Spleen (tissue), 11 donors: ENCODE measurements at regions not wholly inside any gene's neighbourhood (a gene's known extent, or its start where the extent isn't known, plus 50 kb on each side); places are given as distances from the start of the nearest gene placed in this dataset.

ENCODE experiments used
- DNase-seq: peaks from one replicate; pipeline ENCODE4 v3.0.0-alpha.2; 2020
- H3K27ac ChIP-seq, 8 donors: fragments of 200-600 bp; sonication (generic) in 7 of 8; 1 replicate in 4 of 8; 2 replicates in 4 of 8; pipeline versions ENCODE4 v1.5.0 to v1.8.0; 2016 to 2021; ENCODE audit warnings: inconsistent platforms in 4 of 8, mild to moderate bottlenecking in 4 of 8, moderate library complexity in 1 of 8
- H3K27me3 ChIP-seq, 7 donors: fragments of 200-600 bp; sonication (generic) in 6 of 7; replicated peaks in 1 of 7; 1 replicate in 4 of 7; 2 replicates in 3 of 7; pipeline versions ENCODE4 v1.5.0 to v1.8.0; 2016 to 2021; ENCODE audit warnings: inconsistent platforms in 3 of 7, mild to moderate bottlenecking in 1 of 7
- H3K36me3 ChIP-seq, 6 donors: fragments of 200-600 bp; sonication (generic) in 5 of 6; 1 replicate in 4 of 6; 2 replicates in 2 of 6; pipeline versions ENCODE4 v1.5.0 to v1.8.0; 2016 to 2021; ENCODE audit warnings: inconsistent platforms in 2 of 6
- H3K4me1 ChIP-seq, 6 donors: fragments of 200-600 bp; sonication (generic) in 5 of 6; 1 replicate in 3 of 6; 2 replicates in 3 of 6; pipeline versions ENCODE4 v1.5.0 to v1.8.0; 2016 to 2021; ENCODE audit warnings: inconsistent platforms in 3 of 6
- H3K4me3 ChIP-seq, 8 donors: fragments of 200-600 bp; sonication (generic) in 7 of 8; 1 replicate in 4 of 8; 2 replicates in 4 of 8; pipeline versions ENCODE4 v1.5.0 to v1.8.0; 2016 to 2021; ENCODE audit warnings: inconsistent platforms in 4 of 8, mild to moderate bottlenecking in 4 of 8, moderate library complexity in 2 of 8
- H3K9me3 ChIP-seq, 8 donors: fragments of 200-600 bp; sonication (generic) in 7 of 8; 1 replicate in 4 of 8; 2 replicates in 4 of 8; pipeline versions ENCODE4 v1.5.0 to v1.8.0; 2016 to 2021; ENCODE audit warnings: inconsistent platforms in 4 of 8
- POLR2A ChIP-seq, 3 donors: fragments of 450-650 bp; IDR thresholded peaks; one replicate each; pipeline ENCODE4 v1.5.1; 2017; ENCODE audit warnings: antibody characterized with exemption in 3 of 3, mild to moderate bottlenecking in 1 of 3
- POLR2AphosphoS5 ChIP-seq, 3 donors: sonication (generic); formaldehyde crosslinking; IDR thresholded peaks; one replicate each; pipeline ENCODE4 v1.5.1; 2017; ENCODE audit warnings: antibody characterized with exemption in 3 of 3
- WGBS, 5 donors: extraction: QIAGEN DNeasy Blood & Tissue Kit in 3 of 5; methylation state at CpG; one replicate each; pipeline versions ENCODE4 v1.1.5 to v1.1.7; 2013 to 2018; 5-methylcytosine and 5-hydroxymethylcytosine counted together
- intact Hi-C: fragments of 100-400 bp; cut with DNase I; formaldehyde crosslinking; loops from one replicate; pipeline ENCODE4 v1.15.0; 2023; ENCODE audit warnings: low total_unique reads
- TF ChIP-seq, protein P1 (sequence below), 11 experiments: fragments of 200-600 bp in 7 of 11; fragments of 450-650 bp in 4 of 11; sonication (generic) in 4 of 11; IDR thresholded peaks in 8 of 11; conservative IDR thresholded peaks in 3 of 11; 1 replicate in 7 of 11; 2 replicates in 4 of 11; pipeline versions ENCODE4 v1.4.0 to v1.8.0; 2016 to 2021; ENCODE audit warnings: antibody characterized with exemption in 11 of 11, inconsistent platforms in 4 of 11, mild to moderate bottlenecking in 1 of 11
- donor health status: healthy with polysubstance abuse.
- donor health status: DM: no; HTN: no; CAD: no; lungs with moderate emphysema.
- donor health status: DM: no; HTN: no; CAD: no.
- donor health status: Bipolar disorder and iron deficiency.
- donor health status: healthy.
- donor health status: DM: no; HTN: no; CAD: no.
- donor health status: DM: yes; HTN: yes; CAD: no.

DNA sequence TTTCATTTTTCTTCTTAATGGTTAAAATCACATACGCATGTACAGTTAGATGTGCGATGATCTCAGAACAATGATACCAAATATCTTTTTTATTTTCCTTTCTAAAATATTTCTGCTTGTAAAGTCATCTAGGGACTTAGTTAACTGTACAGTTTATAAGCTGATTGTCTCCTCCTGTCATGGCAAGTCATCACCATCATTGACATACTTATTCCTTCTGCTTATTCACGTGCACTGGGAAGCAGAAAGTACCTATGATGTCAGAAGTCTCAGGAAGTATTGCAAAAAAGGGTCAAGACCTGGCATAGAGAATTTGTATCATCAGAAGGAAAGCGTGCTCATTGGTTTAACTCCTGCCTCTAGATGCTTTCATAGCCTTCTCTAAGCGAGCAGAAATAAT, 154.2 kb downstream of the DSC3 start:
- TF ChIP-seq POLR2AphosphoS5 (IDR thresholded peaks at IDR 0.05) = no peak
- TF ChIP-seq, protein P1, sequence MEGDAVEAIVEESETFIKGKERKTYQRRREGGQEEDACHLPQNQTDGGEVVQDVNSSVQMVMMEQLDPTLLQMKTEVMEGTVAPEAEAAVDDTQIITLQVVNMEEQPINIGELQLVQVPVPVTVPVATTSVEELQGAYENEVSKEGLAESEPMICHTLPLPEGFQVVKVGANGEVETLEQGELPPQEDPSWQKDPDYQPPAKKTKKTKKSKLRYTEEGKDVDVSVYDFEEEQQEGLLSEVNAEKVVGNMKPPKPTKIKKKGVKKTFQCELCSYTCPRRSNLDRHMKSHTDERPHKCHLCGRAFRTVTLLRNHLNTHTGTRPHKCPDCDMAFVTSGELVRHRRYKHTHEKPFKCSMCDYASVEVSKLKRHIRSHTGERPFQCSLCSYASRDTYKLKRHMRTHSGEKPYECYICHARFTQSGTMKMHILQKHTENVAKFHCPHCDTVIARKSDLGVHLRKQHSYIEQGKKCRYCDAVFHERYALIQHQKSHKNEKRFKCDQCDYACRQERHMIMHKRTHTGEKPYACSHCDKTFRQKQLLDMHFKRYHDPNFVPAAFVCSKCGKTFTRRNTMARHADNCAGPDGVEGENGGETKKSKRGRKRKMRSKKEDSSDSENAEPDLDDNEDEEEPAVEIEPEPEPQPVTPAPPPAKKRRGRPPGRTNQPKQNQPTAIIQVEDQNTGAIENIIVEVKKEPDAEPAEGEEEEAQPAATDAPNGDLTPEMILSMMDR (IDR thresholded peaks at IDR 0.05 in 8 of 11, conservative IDR thresholded peaks at IDR 0.05 in 3 of 11) = no peak
- no peak for TF ChIP-seq POLR2A (IDR thresholded peaks at IDR 0.05)
- 74 to 83% (median 80%) methylated on average over 5 of the region's 5 CpGs for WGBS, 5 donors
- H3K27me3 ChIP-seq = no peaks in the 10 kb centered on the region
- H3K27ac ChIP-seq = no peak overlapping the region
- intact Hi-C loops = loop anchor here (10.0 kb wide), 1 partner anchor 54 kb away; no protein-coding TSS in a partner anchor
- H3K4me1 ChIP-seq = no peaks in the 10 kb centered on the region
- no peaks in the 10 kb centered on the region for H3K36me3 ChIP-seq
- H3K4me3 ChIP-seq = no peak overlapping the region
- no peak for DNase-seq
- no peaks in the 10 kb centered on the region for H3K9me3 ChIP-seq

DNA sequence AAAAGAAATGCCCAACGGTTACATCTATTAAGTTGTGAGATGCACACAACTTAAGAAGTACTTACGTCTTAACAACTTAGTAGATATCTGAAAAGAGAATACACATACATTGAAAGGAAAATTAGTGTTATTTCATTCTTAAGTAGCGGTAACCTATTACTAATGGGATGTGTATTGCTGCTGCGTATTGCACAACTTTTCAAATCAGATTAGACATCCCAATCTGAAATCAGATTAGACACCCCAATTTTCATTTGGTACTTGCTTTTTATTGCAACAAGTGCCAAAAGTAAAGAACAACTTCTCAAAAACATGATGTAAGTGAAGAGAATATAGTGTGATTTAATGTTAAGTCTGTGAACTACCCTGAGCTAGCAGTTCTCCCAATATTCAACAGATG, 155.5 kb downstream of the DSC3 start:
- H3K4me1 ChIP-seq = no peaks in the 10 kb centered on the region
- no peaks in the 10 kb centered on the region for H3K27me3 ChIP-seq
- 90 to 96% (median 92%) methylated on average over 4 of the region's 4 CpGs for WGBS, 5 donors
- no peak for DNase-seq
- H3K9me3 ChIP-seq = no peaks in the 10 kb centered on the region
- TF ChIP-seq POLR2AphosphoS5 (IDR thresholded peaks at IDR 0.05) (no peak), POLR2A (IDR thresholded peaks at IDR 0.05) (no peak)
- TF ChIP-seq, protein P1 (IDR thresholded peaks at IDR 0.05 in 8 of 11, conservative IDR thresholded peaks at IDR 0.05 in 3 of 11) = no peak
- no peak overlapping the region for H3K4me3 ChIP-seq
- no peaks in the 10 kb centered on the region for H3K36me3 ChIP-seq
- H3K27ac ChIP-seq = no peak overlapping the region
- intact Hi-C loops = loop anchor here (10.0 kb wide), 1 partner anchor 52 kb away; no protein-coding TSS in a partner anchor

DNA sequence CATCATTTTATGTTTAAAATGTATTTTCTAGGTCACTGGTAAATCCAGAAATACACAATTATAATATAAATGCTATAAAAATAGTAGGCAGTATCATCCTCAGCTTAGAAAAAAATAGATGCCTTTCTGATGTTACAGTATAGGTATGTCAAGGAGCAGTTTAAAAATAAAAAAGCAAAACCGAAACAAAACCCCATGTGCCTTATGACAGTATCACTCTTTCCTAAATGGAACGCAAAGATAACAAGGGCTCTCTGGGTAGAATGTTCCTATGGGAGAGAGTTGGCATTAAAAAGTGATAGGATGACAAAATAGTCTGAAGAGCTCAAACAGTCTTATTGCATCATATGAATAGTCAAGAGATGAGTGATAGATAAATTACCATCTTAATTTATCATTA, 172.1 kb downstream of the DSC3 start:
- H3K36me3 ChIP-seq = no peaks in the 10 kb centered on the region
- no peak overlapping the region for H3K4me3 ChIP-seq
- intact Hi-C loops = no loop called here
- H3K9me3 ChIP-seq = no peaks in the 10 kb centered on the region
- H3K27me3 ChIP-seq = no peaks in the 10 kb centered on the region
- 86 to 99% (median 89%) methylated on average over 2 of the region's 2 CpGs for WGBS, 5 donors
- no peaks in the 10 kb centered on the region for H3K4me1 ChIP-seq
- DNase-seq = no peak
- H3K27ac ChIP-seq = no peak overlapping the region
- TF ChIP-seq POLR2A (IDR thresholded peaks at IDR 0.05) (no peak), POLR2AphosphoS5 (IDR thresholded peaks at IDR 0.05) (no peak)
- TF ChIP-seq, protein P1 (IDR thresholded peaks at IDR 0.05 in 8 of 11, conservative IDR thresholded peaks at IDR 0.05 in 3 of 11) = no peak

DNA sequence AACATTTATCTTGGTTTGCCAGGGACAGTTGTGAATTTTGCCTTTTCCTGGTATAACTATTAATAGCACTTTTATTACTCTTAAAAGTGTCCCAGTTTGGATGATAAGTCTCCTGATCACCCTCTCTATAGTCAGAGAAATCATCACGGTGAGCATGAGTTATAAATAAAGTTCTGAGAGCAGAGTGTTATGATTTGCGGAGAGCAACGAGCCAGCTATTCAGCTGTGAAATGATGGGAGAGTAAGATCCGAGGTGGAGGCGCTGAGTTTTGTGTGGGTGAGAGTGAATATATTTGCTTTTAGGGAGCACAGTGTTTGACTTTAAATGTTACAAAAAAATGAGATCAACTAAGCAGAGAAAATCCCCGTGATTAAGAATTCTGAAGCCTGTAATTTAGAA, 179.6 kb downstream of the DSC3 start:
- 76 to 84% (median 79%) methylated on average over 6 of the region's 6 CpGs for WGBS, 5 donors
- intact Hi-C loops = no loop called here
- TF ChIP-seq POLR2A (IDR thresholded peaks at IDR 0.05) (no peak), POLR2AphosphoS5 (IDR thresholded peaks at IDR 0.05) (no peak)
- TF ChIP-seq, protein P1 (IDR thresholded peaks at IDR 0.05 in 8 of 11, conservative IDR thresholded peaks at IDR 0.05 in 3 of 11) = no peak
- H3K27ac ChIP-seq = no peak overlapping the region
- no peaks in the 10 kb centered on the region for H3K9me3 ChIP-seq
- no peak overlapping the region for H3K4me3 ChIP-seq
- H3K36me3 ChIP-seq = no peaks in the 10 kb centered on the region
- DNase-seq = no peak
- no peaks in the 10 kb centered on the region for H3K4me1 ChIP-seq
- H3K27me3 ChIP-seq = no peaks in the 10 kb centered on the region
